COLO829 (cell line): ENCODE measurements at regions not wholly inside any gene's neighbourhood (a gene's known extent, or its start where the extent isn't known, plus 50 kb on each side); places are given as distances from the start of the nearest gene placed in this dataset.

ENCODE experiments used
- DNase-seq: peaks from one replicate; pipeline ENCODE4 v3.0.0; 2012; ENCODE audit warnings: low spot score

DNA sequence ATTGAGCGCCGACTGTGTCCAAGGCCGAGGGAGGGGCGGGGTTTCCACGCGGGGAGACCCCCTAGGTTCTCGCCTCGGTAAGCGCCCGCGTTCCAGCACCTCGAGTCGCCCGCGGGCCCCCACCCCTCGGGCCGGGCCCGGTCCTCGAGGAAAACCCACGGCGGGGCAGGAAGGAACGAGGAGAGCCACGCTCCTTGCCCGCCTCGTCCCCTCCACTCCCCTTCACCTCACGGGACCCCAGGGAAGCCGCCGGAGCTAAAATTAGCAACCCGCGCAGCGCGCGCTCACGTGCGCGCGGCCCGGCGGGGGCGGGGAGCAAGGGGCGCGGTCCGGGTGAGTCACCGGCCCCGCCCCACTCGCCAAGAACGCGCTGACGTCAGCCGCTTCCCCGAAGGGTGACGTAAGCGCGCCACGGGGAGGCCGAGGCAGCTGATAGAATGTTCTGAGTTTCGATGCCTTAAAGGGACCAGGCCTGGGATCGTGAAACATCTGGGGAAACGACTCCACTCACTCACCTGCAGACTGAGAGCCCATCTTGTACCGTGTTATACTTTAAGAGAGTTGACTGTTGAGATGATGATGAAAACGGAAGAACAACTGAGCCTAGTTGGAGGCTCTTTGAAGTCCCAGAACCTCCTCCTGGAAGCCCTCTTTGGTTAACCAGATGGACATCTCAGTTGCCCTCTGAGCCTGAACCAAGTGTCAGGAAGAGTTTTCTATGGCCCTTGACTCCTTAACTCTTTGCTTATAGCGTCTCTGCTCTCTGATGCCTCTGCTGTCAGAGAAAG lies 49.7 kb upstream of the ATF3 start:
- peak; percentile 98 for DNase-seq
